ENCODE measurements at regions not wholly inside any gene's neighbourhood (a gene's known extent, or its start where the extent isn't known, plus 50 kb on each side); places are given as distances from the start of the nearest gene placed in this dataset.

- Histone ChIP-seq H3K79me1 (ENCODE audit: insufficient read depth, low read depth, low read length, poor library complexity, severe bottlenecking) (no peaks in the 10 kb centered on the region), H4K5ac (ENCODE audit: insufficient read length, low read depth, low read length) (no peak overlapping the region), H3K14ac (ENCODE audit: insufficient read depth, low read length) (no peak overlapping the region; the same call in 1 of the 2 replicates), H4K91ac (ENCODE audit: insufficient read length, low read depth, low read length) (no peak overlapping the region), H3K9me3 (ENCODE audit: control insufficient read depth, low read depth, low read length) (no peaks in the 10 kb centered on the region), H4K8ac (replicated peaks; ENCODE audit: insufficient read length, low read depth, low read length) (no peak overlapping the region), H3K27ac (ENCODE audit: insufficient read length, low read depth, low read length) (no peak overlapping the region), H3K9ac (ENCODE audit: extremely low read depth, insufficient read length, low read length) (no peak overlapping the region), H3K23ac (ENCODE audit: insufficient read length, low read depth, low read length) (no peak overlapping the region), H3K56ac (ENCODE audit: insufficient read length, low read depth, low read length) (no peak overlapping the region), H2BK20ac (ENCODE audit: low read depth, low read length, poor library complexity, severe bottlenecking) (no peak overlapping the region), H3K4me1 (ENCODE audit: insufficient read depth, low read length) (no peaks in the 10 kb centered on the region), H2BK5ac (ENCODE audit: insufficient read length, low read length) (no peak overlapping the region), H3K18ac (ENCODE audit: insufficient read length, low read depth, low read length) (no peak overlapping the region), H3K27me3 (ENCODE audit: insufficient read depth, low read length) (no peaks in the 10 kb centered on the region), H2AK5ac (ENCODE audit: insufficient read length, low read length) (no peak overlapping the region), H3K4me2 (ENCODE audit: insufficient read depth, insufficient read length, low read length) (no peak overlapping the region), H3K4ac (ENCODE audit: low read depth, low read length) (no peak overlapping the region), H3K23me2 (ENCODE audit: insufficient read length, low read depth, low read length, poor library complexity, severe bottlenecking) (no peaks in the 10 kb centered on the region), H4K20me1 (ENCODE audit: control insufficient read depth, insufficient read depth, insufficient read length) (no peaks in the 10 kb centered on the region), H3K79me2 (ENCODE audit: insufficient read depth, low read length) (no peaks in the 10 kb centered on the region), H2BK15ac (ENCODE audit: low read depth, low read length) (no peak overlapping the region), H2BK12ac (ENCODE audit: insufficient read length, low read depth, low read length) (no peak overlapping the region), H2AFZ (ENCODE audit: low read length) (no peak overlapping the region), H3T11ph (ENCODE audit: low read length) (no peak overlapping the region), H2BK120ac (ENCODE audit: low read depth, low read length, poor library complexity, severe bottlenecking) (no peak overlapping the region)
- no CpG with 5 or more reads among the region's 7 CpGs for WGBS (ENCODE audit: extremely low coverage, insufficient read length, low lambda C conversion rate)
- H3K27me3 Mint-ChIP-seq (ENCODE audit: low read depth) = peaks cover 38% of the 10 kb centered on the region
- no peak for DNase-seq
- no peaks in the 10 kb centered on the region for H3K36me3 Mint-ChIP-seq (ENCODE audit: insufficient read depth in 1 of 3, low read depth in 3 of 3)
- H3K4me3 Mint-ChIP-seq = no peak overlapping the region
- H3K4me1 Mint-ChIP-seq = peaks cover 4 to 10% of the 10 kb centered on the region in 2 experiments
- no peaks in the 10 kb centered on the region for H3K9me3 Mint-ChIP-seq
- TF ChIP-seq CTCF (conservative IDR thresholded peaks at IDR 0.05) = no peak
- H3K27ac Mint-ChIP-seq = no peak overlapping the region
Measured at GRCh38 chr17:79320331-79320730, 245.7 kb downstream of the ENGASE start.

All from H9 (cell line).